HG03097 (cell line): ENCODE measurements at regions not wholly inside any gene's neighbourhood (a gene's known extent, or its start where the extent isn't known, plus 50 kb on each side); places are given as distances from the start of the nearest gene placed in this dataset.

Experiments
- ATAC-seq: cut with Tn5 transposase; IDR thresholded peaks from one replicate; pipeline ENCODE4 v1.9.1; 2021; ENCODE audit not compliant: unreplicated experiment, low FRiP score

GRCh38 chr6:9628819-9629218, 786.1 kb downstream of the TFAP2A start:
- ATAC-seq = no peak

GRCh38 chr6:9627916-9628315, 787.0 kb downstream of the TFAP2A start:
- no peak for ATAC-seq

GRCh38 chr6:9623985-9624384, 790.9 kb downstream of the TFAP2A start:
- no peak for ATAC-seq

GRCh38 chr6:9623228-9623832, 791.5 kb downstream of the TFAP2A start:
- no peak for ATAC-seq

- no peak for ATAC-seq
Observed at GRCh38 chr6:9621276-9621675, 793.6 kb downstream of the TFAP2A start.

- ATAC-seq = no peak
Observed at GRCh38 chr6:9620687-9621086, 794.2 kb downstream of the TFAP2A start.

- ATAC-seq = no peak
Observed at GRCh38 chr6:9620263-9620662, 794.6 kb downstream of the TFAP2A start.

GRCh38 chr6:9614778-9615177, 800.1 kb downstream of the TFAP2A start:
- ATAC-seq = no peak

- no peak for ATAC-seq
Observed at GRCh38 chr6:9612489-9612888, 802.4 kb downstream of the TFAP2A start.

GRCh38 chr6:9610620-9611415, 804.1 kb downstream of the TFAP2A start:
- ATAC-seq = no peak

- ATAC-seq = no peak
Observed at GRCh38 chr6:9606435-9607134, 808.3 kb downstream of the TFAP2A start.

GRCh38 chr6:9594746-9595145, 820.1 kb downstream of the TFAP2A start:
- no peak for ATAC-seq

- ATAC-seq = no peak
Observed at GRCh38 chr6:9593554-9593953, 821.3 kb downstream of the TFAP2A start.

- ATAC-seq = no peak
Observed at GRCh38 chr6:9583753-9584352, 831.0 kb downstream of the TFAP2A start.

GRCh38 chr6:9581155-9581554, 833.7 kb downstream of the TFAP2A start:
- no peak for ATAC-seq

- no peak for ATAC-seq
Observed at GRCh38 chr6:9576521-9576920, 838.4 kb downstream of the TFAP2A start.

- ATAC-seq = no peak
Observed at GRCh38 chr6:9566096-9566495, 848.8 kb downstream of the TFAP2A start.

- no peak for ATAC-seq
Observed at GRCh38 chr6:9564021-9564420, 850.9 kb downstream of the TFAP2A start.

- no peak for ATAC-seq
Observed at GRCh38 chr6:9563568-9563967, 851.3 kb downstream of the TFAP2A start.

GRCh38 chr6:9554806-9555205, 860.1 kb downstream of the TFAP2A start:
- no peak for ATAC-seq

- ATAC-seq = no peak
Observed at GRCh38 chr6:9554323-9554722, 860.6 kb downstream of the TFAP2A start.
